GM18861 (cell line): ENCODE measurements at regions not wholly inside any gene's neighbourhood (a gene's known extent, or its start where the extent isn't known, plus 50 kb on each side); places are given as distances from the start of the nearest gene placed in this dataset.

Experiments used
- ATAC-seq: cut with Tn5 transposase; IDR thresholded peaks from one replicate; pipeline ENCODE4 v1.9.1; 2021; ENCODE audit not compliant: unreplicated experiment

DNA sequence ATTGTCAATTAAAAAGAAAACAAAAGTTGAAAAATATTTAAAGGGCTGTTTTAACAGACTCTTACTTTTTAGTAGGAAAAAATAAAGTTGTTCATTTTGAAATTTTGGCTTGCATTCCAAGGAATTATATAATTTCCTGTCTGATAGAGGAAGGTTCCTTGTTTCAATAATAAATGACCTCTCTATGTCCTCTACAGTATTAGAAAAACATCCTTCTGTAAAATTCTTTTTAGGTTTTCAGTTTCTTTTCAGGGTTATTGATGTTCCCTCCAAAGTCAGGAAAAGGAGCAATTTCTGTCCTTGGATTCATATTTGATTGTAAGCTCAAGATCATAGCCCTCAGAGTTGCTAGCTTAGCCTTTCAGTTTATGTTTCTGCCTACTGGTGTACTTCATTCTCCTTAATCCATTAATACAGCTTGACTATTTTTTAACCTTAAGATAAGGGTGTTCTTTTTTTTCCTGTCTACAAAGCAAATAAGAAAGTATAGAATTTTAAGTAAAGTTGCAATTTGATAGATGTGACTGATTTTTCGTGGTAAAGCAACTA, 125.2 kb upstream of the COL3A1 start:
- ATAC-seq: no peak

DNA sequence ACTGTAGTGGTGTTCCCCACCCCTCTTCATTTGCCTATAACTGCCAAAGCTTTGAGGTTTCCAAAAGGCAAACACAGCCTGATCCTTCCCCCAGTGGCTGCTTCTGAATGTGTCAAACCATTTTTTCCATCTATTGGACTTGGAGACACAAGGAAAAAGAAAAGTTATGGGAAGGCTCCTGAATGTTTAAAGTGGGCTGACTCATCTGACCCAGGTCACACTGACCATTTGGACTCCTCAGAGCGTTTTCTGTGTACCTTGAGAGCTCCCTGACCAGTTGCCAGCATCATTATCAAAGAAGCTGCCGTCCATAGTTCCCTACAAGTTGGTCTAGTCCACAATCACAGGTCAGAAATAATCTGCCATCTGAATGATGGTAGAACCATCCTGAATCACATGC, 123.4 kb upstream of the COL3A1 start:
- ATAC-seq: no peak

DNA sequence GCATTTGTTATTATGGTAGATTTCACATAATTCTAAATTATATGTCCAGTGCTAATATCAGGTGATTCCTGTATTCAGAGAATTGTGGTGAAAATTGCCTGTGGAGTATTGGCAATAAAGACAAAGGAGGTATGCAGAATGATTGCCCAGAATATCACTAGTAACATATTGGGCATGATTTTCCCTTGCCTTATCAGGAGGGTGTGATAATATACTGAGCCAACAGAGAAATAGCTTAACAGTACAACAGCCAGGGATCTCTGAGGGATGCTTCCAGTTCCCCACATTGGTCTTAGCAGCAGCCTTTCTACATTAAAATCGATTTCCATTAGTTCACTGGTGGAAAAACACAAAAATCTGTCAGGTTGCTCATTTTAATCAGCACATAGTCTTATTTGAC, 122.9 kb upstream of the COL3A1 start:
- no peak for ATAC-seq

DNA sequence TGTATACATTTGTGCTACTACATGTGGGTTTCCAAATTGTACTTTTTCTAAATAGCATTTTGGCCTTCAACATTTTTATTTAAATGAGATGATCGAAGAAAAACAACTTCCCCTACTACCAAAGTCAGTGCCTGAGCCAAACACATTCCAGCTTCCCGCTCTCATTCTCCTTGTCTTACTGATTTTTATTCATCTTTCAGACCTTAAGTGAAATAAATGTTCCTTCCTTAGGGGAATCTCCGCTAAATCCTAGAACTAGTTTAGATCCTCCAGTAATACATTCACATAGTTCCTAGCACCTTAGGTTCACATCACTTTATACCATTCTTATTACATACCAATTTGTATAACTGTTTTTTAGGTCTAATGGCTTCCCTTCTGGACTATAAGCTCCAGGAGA, 122.3 kb upstream of the COL3A1 start:
- no peak for ATAC-seq

DNA sequence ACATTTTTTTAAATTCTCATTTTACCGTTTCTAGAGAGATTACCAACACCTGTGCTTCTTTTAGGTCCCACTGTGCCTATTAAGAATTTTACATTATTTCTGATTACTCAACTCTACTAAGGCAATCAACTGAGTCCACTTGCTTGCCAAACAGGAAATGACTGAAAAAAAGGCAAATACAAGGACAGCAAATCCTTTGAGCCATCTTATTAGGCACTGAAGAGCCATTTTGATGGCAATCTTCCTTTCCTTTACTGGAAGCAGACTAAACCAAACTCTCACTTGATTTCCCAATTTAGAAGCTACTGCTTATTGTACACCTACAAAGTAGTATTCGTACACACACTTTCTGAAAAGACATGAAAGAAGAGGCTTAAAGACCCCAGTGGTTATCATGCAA, 121.4 kb upstream of the COL3A1 start:
- no peak for ATAC-seq

DNA sequence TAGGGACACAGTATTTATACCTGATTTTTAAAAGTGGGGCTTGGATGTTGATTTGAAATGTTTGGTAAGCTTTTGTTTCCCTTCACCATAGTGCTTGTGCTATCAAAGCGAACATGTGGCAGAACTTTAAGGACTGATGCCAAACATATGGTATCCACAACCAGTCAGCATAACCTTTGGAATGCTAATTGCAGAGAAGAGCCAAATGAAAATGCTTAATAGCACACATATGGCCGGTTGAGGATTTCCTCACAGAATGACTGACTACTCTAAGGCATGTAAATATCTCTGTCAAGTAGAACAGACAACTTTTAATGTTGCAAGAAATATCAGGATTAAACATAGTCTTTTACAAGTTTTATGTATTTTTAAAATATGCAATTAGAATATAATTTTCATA, 120.9 kb upstream of the COL3A1 start:
- ATAC-seq: no peak

DNA sequence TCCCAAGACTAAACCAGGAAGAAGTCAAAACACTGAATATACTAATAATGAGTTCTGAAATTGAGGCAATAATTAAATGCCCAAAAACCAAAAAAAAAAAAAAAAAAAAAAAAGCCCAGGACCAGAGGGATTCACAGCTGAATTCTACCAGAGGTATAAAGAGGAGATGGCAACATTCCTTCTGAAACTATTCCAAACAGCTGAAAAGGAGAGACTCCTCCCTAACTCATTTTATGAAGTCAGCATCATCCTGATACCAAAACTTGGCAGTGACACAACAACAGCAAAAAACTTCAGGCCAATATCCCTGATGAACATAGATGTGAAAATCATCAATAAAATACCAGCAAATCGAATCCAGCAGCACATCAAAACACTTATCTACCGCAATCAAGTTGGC, 108.5 kb upstream of the COL3A1 start:
- ATAC-seq: no peak

DNA sequence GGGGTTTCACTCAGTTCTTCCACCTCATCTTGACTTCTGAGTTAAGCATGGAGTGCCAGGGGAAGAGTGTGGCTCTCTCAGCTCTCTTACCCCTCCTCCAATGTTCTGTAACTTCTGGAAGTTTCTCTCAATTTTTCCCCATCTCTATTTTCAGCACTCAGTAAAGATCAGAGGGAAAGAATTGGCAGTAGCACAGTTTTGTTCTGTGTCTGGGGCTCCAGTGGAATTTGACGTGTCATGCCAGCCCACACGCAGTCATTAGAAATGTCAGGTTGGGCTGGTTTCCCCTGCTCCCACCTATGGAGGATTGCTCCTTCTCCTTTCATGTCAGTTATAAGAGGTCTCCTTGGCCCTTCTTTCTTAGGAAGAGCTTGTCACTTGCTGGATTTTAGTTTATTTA, 104.6 kb upstream of the COL3A1 start:
- no peak for ATAC-seq

DNA sequence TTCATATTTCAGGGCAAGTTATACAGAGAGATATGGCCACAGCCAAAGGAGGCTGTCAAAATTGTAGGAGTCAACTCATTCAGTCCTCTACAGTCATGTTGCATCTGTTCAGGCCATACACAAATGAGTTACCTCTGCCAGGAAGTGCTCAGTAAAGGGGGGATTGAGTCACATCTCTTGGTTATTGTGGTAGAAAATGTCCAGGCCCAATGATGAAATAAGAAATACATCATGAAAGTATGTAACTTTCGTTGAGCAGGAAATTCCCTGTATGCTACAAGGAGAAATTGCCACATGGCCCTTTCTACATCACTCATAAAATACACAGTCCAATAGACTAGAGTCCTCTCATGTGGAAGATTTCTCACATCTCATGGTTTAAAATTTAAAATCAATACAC, 103.9 kb upstream of the COL3A1 start:
- no peak for ATAC-seq

DNA sequence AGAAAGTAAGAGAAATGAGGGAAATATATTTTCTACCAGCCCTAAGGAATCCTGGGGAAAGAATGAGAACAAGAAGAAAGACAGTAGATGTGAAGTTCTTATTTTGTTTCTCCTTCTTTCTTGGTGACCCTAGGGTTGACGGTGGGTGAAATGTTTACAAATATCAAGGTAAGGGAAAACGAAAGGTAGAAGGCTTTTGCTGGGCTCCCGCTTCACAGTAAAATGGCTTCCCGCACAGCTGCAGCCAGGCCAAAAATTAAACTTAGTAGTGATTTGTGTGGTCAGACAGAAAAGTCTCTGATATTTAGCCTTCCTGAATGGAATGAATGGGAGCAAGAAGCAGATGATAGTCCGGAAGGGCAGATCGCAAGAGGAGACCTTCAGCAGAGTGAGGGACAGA, 99.1 kb upstream of the COL3A1 start:
- no peak for ATAC-seq

DNA sequence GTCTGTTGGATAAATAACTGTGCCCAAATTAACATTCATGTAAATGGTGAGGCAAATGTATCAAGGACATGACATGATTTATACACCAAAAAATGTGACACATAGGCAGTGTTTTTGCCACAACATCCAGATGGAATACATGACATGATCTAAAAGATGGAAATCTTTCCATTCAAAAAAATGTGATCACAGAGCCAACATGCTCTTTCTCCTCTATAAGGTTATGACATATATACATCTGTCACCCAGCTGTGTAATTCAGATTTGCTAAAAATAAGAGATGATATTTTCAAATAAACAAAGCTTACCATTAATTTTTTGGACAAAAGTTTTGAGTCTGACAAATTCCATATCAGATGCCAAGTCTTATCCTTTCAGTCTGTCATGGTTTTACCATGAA, 95.5 kb upstream of the COL3A1 start:
- ATAC-seq: no peak

DNA sequence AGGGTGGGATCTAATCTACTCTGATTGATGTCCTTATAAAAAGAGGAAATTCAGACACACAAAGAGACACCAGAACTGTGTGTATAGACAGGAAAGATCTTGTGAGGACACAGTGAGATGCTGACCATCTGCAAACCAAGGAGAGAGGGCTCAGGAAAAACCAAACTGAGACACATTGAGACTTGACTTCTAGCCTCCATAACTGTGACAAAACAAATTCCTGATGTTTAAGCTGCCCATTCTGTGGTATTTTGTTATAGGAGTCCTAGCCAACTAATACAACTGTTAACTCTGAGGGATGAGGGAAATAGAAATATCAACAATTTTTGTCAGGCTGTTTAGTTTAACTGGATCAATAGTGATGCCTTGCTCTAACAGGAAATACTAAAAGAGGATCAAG, 93.4 kb upstream of the COL3A1 start:
- no peak for ATAC-seq

DNA sequence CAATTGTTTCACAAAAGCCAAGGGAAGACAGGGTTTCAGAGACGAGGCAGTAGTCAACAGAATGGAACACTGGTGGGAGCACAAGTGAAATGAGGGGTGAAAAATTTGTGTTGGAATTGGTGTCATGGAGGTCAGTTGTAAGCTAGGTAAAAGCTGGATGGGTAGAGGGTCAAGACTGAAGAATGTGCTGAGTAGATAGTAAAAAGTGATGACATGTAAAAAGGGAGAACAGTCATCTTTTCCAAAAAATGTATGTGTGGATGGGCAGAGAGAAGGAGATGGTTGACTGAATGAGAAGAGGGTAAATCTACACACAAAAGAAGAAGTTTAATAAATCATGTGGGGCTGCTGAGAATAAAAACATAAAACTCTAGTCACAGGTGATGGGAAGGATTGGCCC, 92.7 kb upstream of the COL3A1 start:
- ATAC-seq: no peak

DNA sequence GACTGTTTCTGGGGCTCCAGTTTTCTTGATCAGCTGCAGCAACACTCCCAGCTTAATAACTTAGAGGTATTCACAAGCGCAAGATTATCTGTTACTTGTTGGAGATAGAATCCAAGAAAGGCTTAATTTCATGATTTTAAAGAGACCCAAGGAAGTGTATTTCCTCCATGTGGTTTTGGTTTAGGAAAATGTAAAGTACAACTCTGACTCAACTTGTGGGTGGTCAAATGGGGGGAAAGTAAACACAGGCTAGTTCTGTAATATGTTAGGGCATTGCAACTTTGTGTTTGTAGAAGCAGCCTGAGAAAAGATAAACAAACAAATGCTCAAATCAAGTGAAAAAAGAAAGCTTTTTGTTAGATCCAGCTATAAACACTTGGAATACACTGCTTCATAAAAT, 90.1 kb upstream of the COL3A1 start:
- no peak for ATAC-seq

DNA sequence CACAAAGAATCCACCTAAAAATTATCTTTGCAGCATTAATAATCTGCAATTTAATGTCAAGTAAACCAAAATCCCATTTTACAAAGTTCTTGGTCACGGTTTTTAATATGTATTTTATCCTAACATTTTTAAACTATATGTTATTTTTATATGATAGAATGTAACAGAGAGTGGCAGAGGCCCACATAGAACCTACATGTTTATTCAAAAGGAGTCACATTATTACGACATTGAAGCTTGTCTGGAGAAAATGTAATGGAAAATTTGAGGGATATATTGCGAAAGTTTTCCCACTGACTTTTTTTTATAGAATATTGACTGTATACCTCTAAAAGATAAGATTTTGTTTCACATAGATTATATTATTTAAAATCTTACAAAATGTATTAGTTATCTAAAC, 89.7 kb upstream of the COL3A1 start:
- no peak for ATAC-seq

DNA sequence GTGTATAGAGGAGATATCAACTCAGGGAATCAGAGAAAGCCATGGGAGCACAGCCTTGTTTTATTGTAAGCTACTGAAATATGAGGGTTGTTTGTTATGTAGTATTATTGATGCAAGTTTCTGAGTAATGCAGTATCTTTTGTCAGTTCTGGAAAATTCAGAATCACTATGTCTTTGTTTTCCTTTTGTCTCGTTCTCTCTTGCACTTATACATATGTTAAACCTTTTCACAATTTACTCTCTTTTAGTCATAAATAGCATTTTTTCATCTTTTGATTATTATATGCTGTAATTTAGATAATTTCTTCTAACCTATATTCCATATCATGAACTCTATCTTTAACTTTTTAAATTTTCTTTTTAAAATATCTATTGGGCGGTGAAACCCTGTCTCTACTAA, 85.0 kb upstream of the COL3A1 start:
- ATAC-seq: no peak

DNA sequence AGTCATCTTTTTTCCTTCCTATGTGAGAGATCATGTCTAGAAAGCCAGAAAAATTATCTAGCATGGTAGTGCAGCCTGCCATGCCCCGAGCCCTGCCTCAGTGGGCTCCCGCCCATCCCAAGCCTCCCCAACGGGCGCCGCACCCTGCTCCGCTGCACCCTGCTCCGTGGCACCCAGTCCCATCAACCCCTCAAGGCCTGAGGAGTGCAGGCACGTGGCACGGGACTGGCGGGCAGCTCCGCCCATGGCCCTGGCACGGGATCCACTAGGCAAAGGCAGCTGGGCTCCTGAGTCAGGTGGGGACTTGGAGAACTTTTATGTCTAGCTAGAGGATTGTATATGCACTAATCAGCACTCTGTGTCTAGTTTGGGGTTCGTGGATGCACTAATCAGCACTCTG, 83.4 kb upstream of the COL3A1 start:
- ATAC-seq: no peak

DNA sequence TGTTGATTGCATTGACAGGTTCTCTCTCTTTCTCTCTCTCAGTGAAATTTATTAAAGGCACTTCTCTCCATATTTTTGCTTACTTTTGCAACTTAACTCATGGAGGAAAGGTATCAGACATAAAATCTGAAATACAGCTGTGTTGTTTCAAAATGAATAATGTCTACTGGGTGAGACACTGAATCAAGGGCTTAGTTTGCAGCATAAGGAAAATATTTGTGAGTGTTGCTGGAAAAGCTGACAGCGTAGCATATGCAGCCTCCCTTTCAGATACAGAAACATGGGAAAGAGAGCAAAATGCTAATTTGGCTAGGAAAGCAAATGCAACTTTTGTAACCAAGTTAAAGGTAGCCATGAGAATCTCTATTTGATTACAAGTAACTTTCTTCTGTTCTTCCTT, 81.5 kb upstream of the COL3A1 start:
- no peak for ATAC-seq

DNA sequence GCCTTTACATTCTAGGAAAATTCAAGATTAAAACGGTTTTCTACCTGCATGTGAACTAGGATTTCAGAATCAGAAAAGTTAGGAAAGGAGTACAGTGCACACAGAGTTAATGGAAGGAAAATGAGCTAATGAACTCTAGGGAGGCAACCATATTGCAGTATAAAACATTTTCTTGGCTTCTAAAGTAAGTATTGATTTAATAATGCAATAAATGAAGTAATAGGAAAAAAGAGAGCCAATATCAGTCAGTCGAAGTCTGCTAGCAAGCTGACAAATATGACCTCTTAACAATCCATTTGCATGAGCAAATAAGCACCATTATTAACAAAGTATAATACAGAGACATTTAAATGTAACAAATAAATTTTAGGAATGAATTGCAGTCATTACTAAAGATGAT, 80.2 kb upstream of the COL3A1 start:
- no peak for ATAC-seq

DNA sequence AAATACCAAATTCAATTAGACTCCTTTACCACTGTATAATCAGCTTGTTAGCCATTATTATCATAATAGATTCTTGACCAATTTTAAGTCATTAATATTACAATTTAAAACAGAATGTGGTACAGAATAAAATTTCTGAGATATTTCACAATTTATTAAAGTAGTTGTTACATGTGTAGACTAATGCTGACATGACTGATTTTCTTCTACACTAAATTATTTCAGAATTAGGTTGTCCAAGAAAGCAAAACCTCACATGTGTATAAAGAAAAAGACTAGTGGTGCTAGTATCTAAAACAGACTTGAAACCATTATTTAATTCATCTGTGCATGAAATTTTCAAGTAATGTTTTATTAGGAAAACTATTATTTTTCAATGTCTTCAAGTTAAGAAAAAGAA, 79.2 kb upstream of the COL3A1 start:
- no peak for ATAC-seq

DNA sequence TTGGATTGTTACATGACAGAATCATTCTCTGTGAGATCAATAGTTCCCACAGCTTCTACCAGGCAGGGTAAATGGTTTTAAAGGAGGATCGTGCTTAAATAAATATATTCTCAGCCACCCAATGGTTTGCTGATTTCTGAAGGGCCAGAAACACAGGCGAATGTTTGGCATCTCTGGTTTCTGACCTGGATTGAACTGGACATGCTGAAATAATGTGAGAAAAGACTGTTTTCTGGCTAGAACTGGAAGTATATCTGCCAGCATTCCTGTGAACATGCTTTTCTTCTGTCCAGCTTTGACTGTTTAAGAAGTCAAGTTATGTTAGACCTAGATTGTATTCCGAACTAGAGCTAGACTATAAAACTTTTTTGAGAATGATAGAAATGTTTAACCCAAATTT, 77.1 kb upstream of the COL3A1 start:
- ATAC-seq: no peak

DNA sequence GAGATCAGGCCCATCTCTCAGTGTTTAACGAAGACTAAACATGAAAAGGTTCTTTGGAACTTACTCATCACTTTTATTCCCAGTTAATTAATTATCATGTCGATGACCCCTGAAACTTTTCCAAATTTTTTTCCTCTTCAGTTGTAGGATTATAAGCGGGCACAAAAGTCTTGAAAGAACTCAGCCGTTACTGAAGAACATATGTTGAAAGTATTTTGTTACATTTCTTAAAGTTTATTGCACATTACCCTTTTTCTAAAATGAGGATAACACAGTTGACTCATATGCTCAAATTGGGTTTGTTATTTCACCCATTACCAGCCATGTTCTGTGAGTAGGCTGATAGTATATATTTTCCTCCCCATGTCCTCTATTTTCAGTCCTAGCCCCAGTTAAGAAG, 75.9 kb upstream of the COL3A1 start:
- ATAC-seq: no peak

DNA sequence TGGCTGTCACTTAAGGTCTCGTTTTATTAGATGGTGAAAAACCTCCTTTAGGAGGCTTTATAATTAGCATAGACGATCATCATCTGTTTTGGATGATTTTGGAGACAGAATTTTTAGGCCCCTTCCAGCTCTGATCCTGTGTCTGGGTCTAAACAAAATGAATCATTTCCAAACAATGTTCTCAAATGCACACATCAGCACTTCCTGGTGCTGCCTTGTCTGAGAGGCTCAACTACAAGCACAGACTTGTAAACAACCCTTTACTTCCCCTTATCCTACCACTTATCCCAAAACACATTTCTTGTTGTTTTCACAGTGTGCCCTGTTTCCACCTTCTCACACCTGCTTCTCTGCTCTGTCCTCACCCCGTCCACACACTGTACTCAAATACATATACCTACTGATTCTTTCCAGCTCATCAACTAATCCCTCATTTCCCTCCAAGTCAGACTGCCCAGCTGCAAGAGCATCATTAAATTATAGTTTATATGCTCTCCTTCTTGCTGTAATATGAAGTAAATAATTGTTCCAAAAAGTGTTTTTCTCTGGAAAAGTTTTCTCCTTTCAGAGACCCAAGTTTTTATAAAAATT, 71.2 kb upstream of the COL3A1 start:
- no peak for ATAC-seq

DNA sequence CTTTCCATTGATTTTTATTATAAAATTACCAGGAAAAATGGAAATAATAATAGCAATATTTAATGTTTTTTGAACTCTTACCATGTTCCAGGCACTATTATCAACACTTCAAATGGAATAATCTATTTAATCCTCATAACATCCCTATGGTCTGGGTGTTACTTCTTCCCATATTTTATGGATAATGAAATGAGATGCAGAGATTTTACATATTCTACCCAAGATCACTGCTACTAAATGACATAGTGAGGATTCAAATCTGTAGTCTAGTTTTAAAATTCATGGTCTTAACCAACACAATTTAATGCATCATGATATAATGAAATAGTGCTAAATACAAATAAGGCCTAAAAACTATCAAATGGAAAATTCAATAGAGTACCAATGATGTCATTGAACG, 70.4 kb upstream of the COL3A1 start:
- ATAC-seq: no peak
